ENCODE measurements at regions not wholly inside any gene's neighbourhood (a gene's known extent, or its start where the extent isn't known, plus 50 kb on each side); places are given as distances from the start of the nearest gene placed in this dataset.

GRCh38 chr14:58769011-58769643 lies 131.4 kb downstream of the DACT1 start:
- Histone ChIP-seq H3K27me3 (ENCODE audit: control insufficient read depth in 1 of 2, insufficient read depth in 2 of 2, low read length in 2 of 2) (no peaks in the 10 kb centered on the region), H3K36me3 (replicated peaks in 1 of 2; ENCODE audit: control insufficient read depth in 1 of 2, insufficient read depth in 2 of 2, low read length in 2 of 2) (no peaks in the 10 kb centered on the region), H3K4me2 (ENCODE audit: low read depth, low read length) (no peak overlapping the region), H3K4me3 (replicated peaks in 1 of 3; ENCODE audit: insufficient read depth in 1 of 3, low read depth in 2 of 3, low read length in 3 of 3) (no peak overlapping the region), H4K20me1 (ENCODE audit: insufficient read depth, low read length) (no peaks in the 10 kb centered on the region), H2AFZ (ENCODE audit: low read length) (no peak overlapping the region), H3K9ac (ENCODE audit: insufficient read depth, low read depth, low read length) (no peak overlapping the region), H3K4me1 (ENCODE audit: insufficient read depth, low read length) (no peaks in the 10 kb centered on the region), H3K79me2 (ENCODE audit: insufficient read depth, low read length) (no peaks in the 10 kb centered on the region), H3K9me3 (ENCODE audit: low read length) (no peaks in the 10 kb centered on the region), H3K27ac (ENCODE audit: extremely low read length, insufficient read depth, low read length) (no peak overlapping the region)
- DNase-seq (ENCODE audit: low spot score), result no peak
- FAIRE-seq, result no peak
- WGBS (ENCODE audit: low lambda C conversion rate), result 33% methylated on average over 5 of the region's 5 CpGs
- TF ChIP-seq ZKSCAN5 (CRISPR knock-in tag; IDR thresholded peaks at IDR 0.05), result no peak
- no TSS peak for BruUV-seq (replicated peaks)
- ChIA-PET CTCF (ENCODE audit: low intra/inter-chr PET ratio, low total read pairs) (no interaction called here), POLR2A (no interaction called here)
- in situ Hi-C loops (cut with HindIII; ENCODE audit: extremely low pct_ligation_motif_present, low pct_unique_long_range_greater_than_20kb) (no loop called here), intact Hi-C loops (cut with micrococcal nuclease; ENCODE audit: unreplicated experiment) (no loop called here)
- no peak for ATAC-seq

GRCh38 chr14:58769771-58770170 lies 132.0 kb downstream of the DACT1 start:
- intact Hi-C loops (cut with micrococcal nuclease; ENCODE audit: unreplicated experiment) (no loop called here), in situ Hi-C loops (cut with HindIII; ENCODE audit: extremely low pct_ligation_motif_present, low pct_unique_long_range_greater_than_20kb) (no loop called here)
- Histone ChIP-seq H3K79me2 (ENCODE audit: insufficient read depth, low read length) (no peaks in the 10 kb centered on the region), H4K20me1 (ENCODE audit: insufficient read depth, low read length) (no peaks in the 10 kb centered on the region), H3K4me3 (replicated peaks in 1 of 3; ENCODE audit: insufficient read depth in 1 of 3, low read depth in 2 of 3, low read length in 3 of 3) (no peak overlapping the region), H3K27me3 (ENCODE audit: control insufficient read depth in 1 of 2, insufficient read depth in 2 of 2, low read length in 2 of 2) (no peaks in the 10 kb centered on the region), H3K36me3 (replicated peaks in 1 of 2; ENCODE audit: control insufficient read depth in 1 of 2, insufficient read depth in 2 of 2, low read length in 2 of 2) (no peaks in the 10 kb centered on the region), H2AFZ (ENCODE audit: low read length) (no peak overlapping the region), H3K27ac (ENCODE audit: extremely low read length, insufficient read depth, low read length) (no peak overlapping the region), H3K4me1 (ENCODE audit: insufficient read depth, low read length) (no peaks in the 10 kb centered on the region), H3K4me2 (ENCODE audit: low read depth, low read length) (no peak overlapping the region), H3K9ac (ENCODE audit: insufficient read depth, low read depth, low read length) (no peak overlapping the region), H3K9me3 (ENCODE audit: low read length) (no peaks in the 10 kb centered on the region)
- 3% methylated on average over 2 of the region's 2 CpGs for WGBS (ENCODE audit: low lambda C conversion rate)
- ATAC-seq, result no peak
- no peak for DNase-seq (ENCODE audit: low spot score)
- POLR2A ChIA-PET, result no interaction called here
- no TSS peak for BruUV-seq (replicated peaks)
- CTCF ChIA-PET (ENCODE audit: low intra/inter-chr PET ratio, low total read pairs), result no interaction called here
- no peak for FAIRE-seq
- TF ChIP-seq HNF1A (IDR thresholded peaks at IDR 0.05; ENCODE audit: low read depth) (no peak), HNF1A (CRISPR knock-in tag; IDR thresholded peaks at IDR 0.05; ENCODE audit: borderline replicate concordance) (no peak), ZNF138 (CRISPR knock-in tag; IDR thresholded peaks at IDR 0.05; ENCODE audit: low read depth) (no peak), SOX13 (IDR thresholded peaks at IDR 0.05) (no peak), SOX13 (CRISPR knock-in tag; conservative IDR thresholded peaks at IDR 0.05 in 1 of 2, IDR thresholded peaks at IDR 0.05 in 1 of 2) (no peak), ADNP (CRISPR knock-in tag; IDR thresholded peaks at IDR 0.05) (no peak), PLRG1 (conservative IDR thresholded peaks at IDR 0.05) (no peak), GTF2F1 (IDR thresholded peaks at IDR 0.05; ENCODE audit: low read length) (no peak), E2F2 (CRISPR knock-in tag; IDR thresholded peaks at IDR 0.05; ENCODE audit: borderline replicate concordance) (no peak)

Measured in HepG2 (cell line).